Natural killer cell treated with Interleukin-12 subunit alpha and Interleukin-12 subunit beta and Interleukin-15 and Interleukin-18, amount 100 ng/mL, for 72 hours (primary cell): ENCODE measurements at regions not wholly inside any gene's neighbourhood (a gene's known extent, or its start where the extent isn't known, plus 50 kb on each side); places are given as distances from the start of the nearest gene placed in this dataset.
"Not testable (repeated sequence)": the region's sequence is repeated elsewhere in the genome, so short reads cannot be mapped to it uniquely, and the experiment has no call there.

ENCODE experiments used
- ATAC-seq, 2 donors: fragments of 150-1000 bp; cut with Tn5 transposase in 1 of 2; sonication (Bioruptor Pico), chemical (Tn5 transposase) in 1 of 2; 2 replicates each; pipeline ENCODE4 v1.10.0; 2021
- DNase-seq: peaks from one replicate; pipeline ENCODE4 v3.0.0; 2022; ENCODE audit warnings: low spot score
- H3K27ac Mint-ChIP-seq, 2 donors: 1 replicate in 1 of 2; 2 replicates in 1 of 2; pipeline ENCODE4 v1.8.0; 2022; ENCODE audit warnings: mixed read lengths in 2 of 2, mild to moderate bottlenecking in 1 of 2, moderate library complexity in 1 of 2
- H3K27me3 Mint-ChIP-seq, 2 donors: 1 replicate in 1 of 2; 2 replicates in 1 of 2; pipeline ENCODE4 v1.8.0; 2022; ENCODE audit warnings: mixed read lengths in 2 of 2
- H3K36me3 Mint-ChIP-seq: one replicate; pipeline ENCODE4 v1.8.0; 2022; ENCODE audit warnings: mixed read lengths
- H3K4me1 Mint-ChIP-seq, 2 donors: 1 replicate in 1 of 2; 2 replicates in 1 of 2; pipeline ENCODE4 v1.8.0; 2022; ENCODE audit warnings: low read depth in 2 of 2, mixed read lengths in 2 of 2, mild to moderate bottlenecking in 1 of 2
- H3K4me3 Mint-ChIP-seq: one replicate; pipeline ENCODE4 v1.8.0; 2022; ENCODE audit warnings: mixed read lengths
- H3K9me3 Mint-ChIP-seq: 2 replicates; pipeline ENCODE4 v1.8.0; 2022; ENCODE audit warnings: mixed read lengths

DNA sequence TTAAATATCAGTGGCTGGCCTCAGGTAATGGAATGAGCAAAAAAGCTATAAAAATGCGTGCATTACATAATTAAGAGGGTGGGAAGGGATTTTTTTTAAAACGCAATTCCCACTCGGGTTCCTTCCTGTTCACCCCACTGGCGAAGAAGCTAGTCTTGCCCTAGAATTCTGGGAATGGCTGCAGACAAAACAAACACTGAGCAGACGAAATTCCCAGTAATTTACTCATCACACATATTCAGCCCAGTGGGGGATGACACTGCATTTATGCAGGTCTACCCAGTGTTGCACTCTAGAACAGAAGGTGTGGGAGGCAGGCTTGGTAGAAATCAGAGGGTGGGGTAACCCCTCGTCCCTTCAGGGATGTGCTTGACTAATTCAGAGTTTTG, 2695.0 kb upstream of the DEFB115 start:
- Mint-ChIP-seq H3K36me3 (peaks cover 20% of the 10 kb centered on the region), H3K27me3 (no peaks in the 10 kb centered on the region)

DNA sequence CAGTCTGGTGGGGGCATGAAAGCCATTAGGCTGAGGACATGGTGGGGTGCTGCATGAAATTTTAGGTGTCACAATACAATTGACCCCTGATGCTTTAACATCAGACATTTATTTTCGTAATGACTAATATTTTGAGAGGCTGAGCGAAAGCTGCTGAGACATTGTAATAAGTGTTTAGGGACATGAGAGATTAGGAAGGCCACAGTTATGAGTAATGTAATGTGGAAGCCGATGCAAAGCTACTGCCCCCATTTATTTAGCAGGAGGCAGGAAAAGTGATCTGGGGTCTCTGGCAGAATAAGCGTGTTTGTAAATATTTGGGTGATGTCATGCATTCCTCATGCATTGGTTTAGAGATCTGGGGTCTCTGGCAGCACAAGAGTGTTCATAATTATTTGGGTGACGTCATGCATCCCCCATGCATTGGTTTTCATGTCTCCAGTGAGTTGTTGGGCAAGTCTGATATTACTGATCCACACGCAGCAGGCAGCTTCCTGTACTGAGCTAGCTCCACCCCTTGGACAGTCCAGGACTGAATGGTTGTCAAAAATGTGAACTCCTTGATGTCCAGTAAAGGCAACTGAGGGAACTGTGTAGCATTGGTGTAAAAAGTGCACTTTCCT, 2694.5 kb upstream of the DEFB115 start:
- not testable (repeated sequence) for H3K4me1 Mint-ChIP-seq, H3K27ac Mint-ChIP-seq, H3K4me3 Mint-ChIP-seq, ATAC-seq, DNase-seq, H3K27me3 Mint-ChIP-seq
- peaks cover 18% of the 10 kb centered on the region for H3K36me3 Mint-ChIP-seq
- peaks cover 28% of the 10 kb centered on the region for H3K9me3 Mint-ChIP-seq

More for the DNA sequence above, 2695.0 kb upstream of the DEFB115 start:
- Mint-ChIP-seq H3K4me1 (no peaks in the 10 kb centered on the region), H3K4me3 (no peak overlapping the region), H3K27ac (no peak overlapping the region), H3K9me3 (peaks cover 28% of the 10 kb centered on the region)
- no peak for ATAC-seq
- DNase-seq, result no peak

DNA sequence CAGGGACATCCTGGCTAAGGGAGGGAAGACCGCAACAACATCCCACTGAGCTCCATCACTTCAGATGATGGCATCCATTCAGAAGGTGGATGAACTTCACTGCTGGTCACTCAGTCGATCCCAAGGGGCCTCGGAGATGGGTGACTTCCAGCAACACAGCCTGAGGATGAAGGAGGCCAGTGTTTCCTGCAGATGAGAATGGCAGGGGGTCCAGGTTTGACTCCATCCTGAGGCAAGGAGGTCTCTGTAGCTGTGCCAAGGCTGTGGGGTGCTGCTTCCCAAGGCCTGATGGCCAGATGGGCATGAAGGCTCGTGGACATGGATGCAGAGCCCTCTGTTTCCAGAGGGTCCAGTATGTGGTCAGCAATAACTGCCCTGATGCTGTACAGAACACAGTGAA, 2693.4 kb upstream of the DEFB115 start:
- not testable (repeated sequence) for H3K27ac Mint-ChIP-seq, H3K4me3 Mint-ChIP-seq, DNase-seq, H3K4me1 Mint-ChIP-seq, H3K27me3 Mint-ChIP-seq
- Mint-ChIP-seq H3K9me3 (peaks cover 23% of the 10 kb centered on the region), H3K36me3 (peaks cover 18% of the 10 kb centered on the region)
- ATAC-seq, result peak; percentile 33 to 45

DNA sequence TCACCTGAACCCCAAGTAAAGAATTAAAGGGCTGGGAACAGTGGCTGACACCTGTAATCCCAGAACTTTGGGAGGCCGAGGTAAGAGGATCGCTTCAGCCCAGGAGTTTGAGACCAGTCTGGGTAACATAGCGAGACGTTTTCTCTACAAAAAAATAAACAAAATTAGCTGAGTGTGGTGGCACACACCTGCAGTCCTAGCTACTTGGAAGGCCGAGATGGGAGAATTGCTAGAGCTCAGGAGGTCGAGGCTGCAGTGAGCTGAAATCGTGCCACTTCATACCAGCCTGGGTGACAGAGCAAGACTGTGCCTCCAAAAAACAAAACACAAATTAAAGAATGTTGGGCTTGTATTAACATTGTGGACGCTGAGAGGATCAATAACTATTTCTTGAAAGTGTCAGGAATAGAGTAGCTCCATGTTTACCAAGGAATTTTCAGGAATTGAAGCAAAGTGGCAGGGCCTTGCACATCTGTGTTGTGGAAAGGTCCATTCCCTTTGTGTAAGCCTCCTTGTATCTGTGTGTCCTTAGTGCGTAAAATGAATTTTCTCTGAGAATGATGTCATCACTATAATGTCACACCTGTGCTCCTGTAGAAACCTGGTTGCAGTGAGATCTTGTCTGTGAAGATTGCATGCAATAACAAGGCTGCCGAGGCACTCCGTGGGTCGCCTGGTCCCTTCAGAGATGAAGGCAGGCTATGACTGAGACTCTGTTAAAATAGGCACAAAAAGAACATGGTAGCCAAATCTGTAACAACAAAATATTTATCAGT, 2692.6 kb upstream of the DEFB115 start:
- DNase-seq, ATAC-seq, H3K4me1 Mint-ChIP-seq, H3K4me3 Mint-ChIP-seq, H3K27me3 Mint-ChIP-seq, H3K27ac Mint-ChIP-seq: not testable (repeated sequence)
- Mint-ChIP-seq H3K36me3 (peaks cover 19% of the 10 kb centered on the region), H3K9me3 (peaks cover 25% of the 10 kb centered on the region)

DNA sequence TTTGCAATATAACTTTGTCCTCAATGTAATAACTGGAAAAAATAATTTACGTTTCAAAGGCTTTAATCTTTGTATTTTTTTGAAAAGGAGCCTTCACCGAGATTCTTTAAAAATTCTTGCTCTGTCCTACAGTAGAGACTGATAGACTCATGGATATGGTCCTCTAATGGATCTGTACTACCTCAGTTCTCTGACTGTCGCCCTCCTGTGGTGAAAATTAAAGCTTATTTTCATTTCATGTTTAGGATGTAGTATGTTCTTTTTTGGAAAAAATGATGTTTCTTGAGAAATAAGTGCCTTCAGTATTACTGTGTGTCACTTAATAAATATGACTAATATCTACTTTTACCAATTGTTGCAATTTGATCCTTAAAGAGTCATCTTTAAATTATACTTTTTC, 2681.5 kb upstream of the DEFB115 start:
- peaks cover 21% of the 10 kb centered on the region for H3K36me3 Mint-ChIP-seq
- not testable (repeated sequence) for H3K4me3 Mint-ChIP-seq, H3K27me3 Mint-ChIP-seq, DNase-seq, H3K4me1 Mint-ChIP-seq, H3K27ac Mint-ChIP-seq, H3K9me3 Mint-ChIP-seq, ATAC-seq

DNA sequence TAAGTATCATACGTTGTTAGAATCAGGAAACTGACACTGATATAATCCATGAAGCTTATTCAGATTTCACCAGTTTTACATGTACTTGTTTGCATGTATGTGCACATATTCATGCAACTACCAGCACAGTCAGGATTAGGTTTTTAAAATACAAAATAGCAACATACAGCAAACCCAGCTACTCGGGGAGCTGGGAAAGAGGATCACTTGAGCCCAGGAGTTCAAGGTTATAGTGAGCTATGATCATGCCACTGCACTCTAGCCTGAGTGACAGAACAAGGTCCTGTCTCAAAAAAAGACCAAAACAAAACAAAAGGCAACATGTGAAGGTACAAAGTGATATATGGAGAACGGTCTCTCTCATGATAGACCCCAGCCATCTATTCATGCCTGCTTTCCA, 2665.8 kb upstream of the DEFB115 start:
- not testable (repeated sequence) for ATAC-seq, H3K27ac Mint-ChIP-seq, H3K9me3 Mint-ChIP-seq, DNase-seq, H3K36me3 Mint-ChIP-seq, H3K27me3 Mint-ChIP-seq, H3K4me3 Mint-ChIP-seq
- peaks cover 9 to 12% of the 10 kb centered on the region in 2 donors for H3K4me1 Mint-ChIP-seq

DNA sequence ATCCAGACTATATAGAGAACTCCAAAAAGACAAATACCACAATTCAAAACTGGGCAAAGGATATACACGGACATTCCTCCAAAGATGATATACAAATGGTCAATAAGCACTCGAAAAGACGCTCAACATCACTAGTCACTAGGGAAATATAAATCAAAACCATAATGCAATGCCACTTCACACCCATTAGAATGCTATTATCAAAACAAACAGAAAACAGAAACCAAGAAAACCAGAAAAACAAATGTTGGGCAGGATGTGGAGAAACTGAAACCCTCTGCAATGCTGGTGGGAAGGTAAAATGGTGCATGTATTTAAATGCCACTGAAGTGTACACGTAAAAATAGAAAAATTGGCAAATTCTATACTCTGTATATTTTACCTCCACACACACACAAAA, 2664.1 kb upstream of the DEFB115 start:
- Mint-ChIP-seq H3K4me3 (peak overlapping the region; percentile 54), H3K4me1 (peaks cover 9 to 14% of the 10 kb centered on the region in 2 donors)
- H3K9me3 Mint-ChIP-seq, ATAC-seq, H3K27me3 Mint-ChIP-seq, H3K27ac Mint-ChIP-seq, H3K36me3 Mint-ChIP-seq, DNase-seq: not testable (repeated sequence)

DNA sequence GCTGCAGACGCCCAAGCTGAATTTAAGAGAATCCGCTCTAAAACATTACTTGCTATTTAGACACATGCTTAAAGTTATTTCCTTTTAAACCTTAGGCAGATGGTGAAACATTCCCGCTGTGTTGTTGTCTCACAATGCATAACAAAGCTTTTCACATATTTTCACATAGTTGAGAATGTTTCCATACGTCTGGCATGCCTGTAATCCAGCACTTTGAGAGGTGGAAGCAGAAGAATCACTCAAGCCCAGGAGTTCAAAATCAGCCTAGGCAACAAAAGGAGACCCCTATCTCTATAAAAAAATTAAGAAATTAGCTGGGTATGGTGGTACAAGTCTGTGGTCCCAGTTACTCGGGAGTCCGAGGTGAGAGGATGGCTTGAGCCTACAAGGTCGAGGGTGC, 2663.0 kb upstream of the DEFB115 start:
- H3K27me3 Mint-ChIP-seq, ATAC-seq, H3K4me3 Mint-ChIP-seq, H3K27ac Mint-ChIP-seq, DNase-seq, H3K36me3 Mint-ChIP-seq, H3K9me3 Mint-ChIP-seq: not testable (repeated sequence)
- peaks cover 9 to 14% of the 10 kb centered on the region in 2 donors for H3K4me1 Mint-ChIP-seq

DNA sequence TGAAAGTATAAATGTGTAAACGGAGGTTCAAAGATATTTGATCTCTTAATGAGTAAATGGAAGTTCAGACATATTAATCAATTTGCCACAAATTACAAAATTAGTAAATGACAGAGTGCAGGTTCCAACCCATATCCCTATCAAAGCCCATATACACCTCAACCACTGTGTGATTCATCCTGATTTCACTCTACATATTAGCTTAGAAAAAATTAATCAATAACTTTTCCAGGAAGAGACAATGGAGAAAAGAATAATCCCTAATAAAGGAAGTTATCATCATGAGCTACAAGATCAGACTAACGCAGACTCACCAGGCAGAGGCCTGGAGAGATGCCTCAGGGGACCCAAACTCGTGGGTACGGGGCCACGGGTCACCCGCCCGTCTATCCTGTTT, 2655.5 kb upstream of the DEFB115 start:
- Mint-ChIP-seq H3K4me1 (peaks cover 13 to 14% of the 10 kb centered on the region in 2 donors), H3K27ac (peak overlapping the region; percentile 71 to 80), H3K4me3 (peak overlapping the region; percentile 91), H3K36me3 (peaks cover 12% of the 10 kb centered on the region)
- not testable (repeated sequence) for DNase-seq, H3K27me3 Mint-ChIP-seq, ATAC-seq, H3K9me3 Mint-ChIP-seq

DNA sequence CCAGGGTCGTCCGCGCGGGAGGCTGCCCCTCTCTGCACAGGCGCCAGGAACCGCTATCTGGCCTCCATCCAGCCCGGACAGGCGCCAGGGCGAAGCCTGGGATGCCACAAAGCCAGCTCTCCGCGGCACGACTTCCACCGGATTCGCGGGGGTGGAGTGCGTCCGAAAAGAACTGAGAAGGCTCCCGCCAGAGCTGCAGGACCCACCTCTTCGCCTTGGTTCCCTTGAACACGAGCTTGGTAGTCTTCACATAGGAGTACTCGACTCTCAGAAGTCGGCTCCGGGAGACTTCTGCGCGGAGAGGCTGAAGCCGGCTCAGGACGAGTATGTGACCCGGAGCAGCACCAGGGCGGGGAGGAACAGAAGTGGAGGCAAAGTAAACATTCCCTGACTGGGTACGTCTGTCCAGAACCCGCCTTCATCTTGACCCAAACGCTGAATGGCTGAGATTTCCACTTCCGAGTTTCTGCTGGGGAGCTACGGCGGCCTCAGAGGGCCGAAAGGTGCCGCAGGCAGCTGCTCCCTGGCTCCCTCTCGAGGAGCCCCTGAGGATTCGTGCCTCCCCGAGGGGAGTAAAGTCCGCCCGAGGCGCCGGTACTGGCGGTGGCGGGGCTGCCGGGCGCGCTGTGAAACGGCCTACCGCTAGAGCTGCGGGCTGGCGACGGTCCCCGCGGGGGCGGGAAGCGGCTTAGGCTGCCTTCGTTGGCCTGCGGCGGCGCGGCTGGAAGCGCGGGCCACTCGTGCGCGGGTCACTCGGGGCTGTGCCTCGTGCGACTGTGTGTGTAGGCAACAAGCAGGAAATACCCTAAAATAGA, 2654.9 kb upstream of the DEFB115 start:
- DNase-seq (peak; percentile 87), ATAC-seq (peak; percentile 98 to 99)
- H3K27ac Mint-ChIP-seq, result peak overlapping the region; percentile 71 to 80
- H3K4me1 Mint-ChIP-seq, result peaks cover 13 to 14% of the 10 kb centered on the region in 2 donors
- peak overlapping the region; percentile 91 for H3K4me3 Mint-ChIP-seq
- not testable (repeated sequence) for H3K27me3 Mint-ChIP-seq, H3K9me3 Mint-ChIP-seq
- peaks cover 12% of the 10 kb centered on the region for H3K36me3 Mint-ChIP-seq

DNA sequence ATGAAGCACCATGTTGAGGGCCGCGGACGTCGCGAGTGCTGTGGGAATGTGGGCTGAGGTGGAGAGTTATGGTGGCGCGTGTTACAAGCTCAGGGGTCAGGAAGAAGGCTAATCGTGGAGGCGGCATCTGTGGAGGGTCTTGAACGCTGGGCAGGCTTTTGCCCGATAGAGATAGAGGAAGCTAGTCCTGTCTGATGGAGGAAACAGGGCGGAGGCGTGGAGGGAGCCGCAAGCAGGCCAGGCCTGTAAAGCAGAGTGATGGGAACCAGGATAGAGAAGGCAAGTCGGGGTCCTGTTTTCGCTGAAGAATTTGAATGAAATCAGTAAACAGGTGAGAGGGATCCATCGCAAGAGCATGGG, 2654.3 kb upstream of the DEFB115 start:
- H3K27ac Mint-ChIP-seq, result peak overlapping the region; percentile 71 to 80
- DNase-seq, H3K9me3 Mint-ChIP-seq, H3K27me3 Mint-ChIP-seq, ATAC-seq: not testable (repeated sequence)
- peak overlapping the region; percentile 91 for H3K4me3 Mint-ChIP-seq
- peaks cover 13 to 14% of the 10 kb centered on the region in 2 donors for H3K4me1 Mint-ChIP-seq
- peaks cover 12% of the 10 kb centered on the region for H3K36me3 Mint-ChIP-seq

DNA sequence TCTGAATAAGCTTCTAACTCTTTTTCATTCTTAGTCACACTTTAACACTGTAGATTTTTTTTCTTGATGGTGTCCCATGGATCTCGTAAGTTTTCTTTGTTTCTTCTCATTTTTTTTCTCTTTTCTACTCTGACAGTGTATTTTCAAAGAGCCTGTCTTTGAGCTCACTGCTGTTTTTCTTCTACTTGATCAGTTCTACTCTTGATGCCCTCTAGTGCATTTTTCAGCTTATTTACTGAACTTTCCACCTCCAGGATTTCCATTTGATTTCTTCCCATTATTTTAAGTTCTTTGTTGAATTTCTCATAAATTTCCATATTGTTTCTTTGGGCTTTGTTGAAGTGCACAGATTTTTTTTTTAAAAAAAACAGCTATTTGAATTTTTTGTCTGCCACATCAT, 2641.1 kb upstream of the DEFB115 start:
- H3K27me3 Mint-ChIP-seq, result peaks cover 0 to 2% of the 10 kb centered on the region in 2 donors
- no peaks in the 10 kb centered on the region for H3K4me1 Mint-ChIP-seq
- peaks cover 32% of the 10 kb centered on the region for H3K36me3 Mint-ChIP-seq
- ATAC-seq, result no peak
- no peak for DNase-seq
- peaks cover 18% of the 10 kb centered on the region for H3K9me3 Mint-ChIP-seq
- no peak overlapping the region for H3K4me3 Mint-ChIP-seq
- H3K27ac Mint-ChIP-seq, result no peak overlapping the region

DNA sequence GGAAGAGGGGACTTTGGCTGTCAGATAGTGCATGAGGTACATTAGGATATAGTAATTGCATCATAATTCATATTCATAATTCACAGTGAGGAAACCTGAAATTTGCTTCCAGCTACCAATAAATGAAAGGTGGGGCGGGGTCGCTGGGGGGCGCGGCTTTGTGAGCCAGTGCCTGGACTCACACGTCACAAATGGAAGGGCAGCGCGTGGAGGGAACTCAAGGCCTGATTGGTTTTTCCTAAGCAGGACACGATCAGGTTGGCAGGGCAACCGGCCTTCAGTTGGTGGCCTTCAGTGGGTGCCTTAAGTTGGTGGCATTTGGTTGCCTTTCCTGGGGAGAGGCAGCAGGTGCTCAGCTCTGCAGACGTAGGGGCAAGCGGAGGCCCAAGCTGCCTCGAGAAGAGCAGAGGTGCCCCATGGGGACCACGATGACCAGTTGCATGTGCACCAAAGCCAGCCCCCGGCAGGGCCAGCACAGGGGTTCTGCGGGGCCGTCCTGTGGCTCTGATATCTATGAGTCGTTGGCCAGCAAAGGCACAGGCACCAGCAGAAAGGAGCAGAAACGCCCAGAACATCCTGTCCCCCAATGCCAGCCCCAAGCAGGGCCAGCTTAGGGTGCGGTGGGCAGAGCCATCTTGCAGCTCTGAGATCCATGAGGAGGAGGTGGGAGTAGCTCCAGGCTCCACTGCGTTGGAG, 2637.4 kb upstream of the DEFB115 start:
- not testable (repeated sequence) for DNase-seq, ATAC-seq, H3K4me3 Mint-ChIP-seq, H3K27ac Mint-ChIP-seq, H3K4me1 Mint-ChIP-seq, H3K27me3 Mint-ChIP-seq
- Mint-ChIP-seq H3K9me3 (peaks cover 11% of the 10 kb centered on the region), H3K36me3 (peaks cover 23% of the 10 kb centered on the region)
